Mammary epithelial cell (primary cell): ENCODE measurements at regions not wholly inside any gene's neighbourhood (a gene's known extent, or its start where the extent isn't known, plus 50 kb on each side); places are given as distances from the start of the nearest gene placed in this dataset.

Experiments used
- EZH2 ChIP-seq: IDR thresholded peaks from 2 replicates; pipeline ENCODE4 v1.6.1; 2012; ENCODE audit warnings: low read length, inconsistent platforms, borderline replicate concordance
- TF ChIP-seq, protein P1 (sequence below), 2 donors: IDR thresholded peaks in 1 of 2; conservative IDR thresholded peaks in 1 of 2; 2 replicates each; pipeline ENCODE4 v1.5.1; 2011 to 2012; ENCODE audit warnings: inconsistent platforms in 2 of 2, low read length in 2 of 2, mild to moderate bottlenecking in 2 of 2, control low read depth in 1 of 2, low read depth in 1 of 2; ENCODE audit not compliant: insufficient read depth in 1 of 2; ENCODE audit errors: extremely low read depth in 1 of 2

DNA sequence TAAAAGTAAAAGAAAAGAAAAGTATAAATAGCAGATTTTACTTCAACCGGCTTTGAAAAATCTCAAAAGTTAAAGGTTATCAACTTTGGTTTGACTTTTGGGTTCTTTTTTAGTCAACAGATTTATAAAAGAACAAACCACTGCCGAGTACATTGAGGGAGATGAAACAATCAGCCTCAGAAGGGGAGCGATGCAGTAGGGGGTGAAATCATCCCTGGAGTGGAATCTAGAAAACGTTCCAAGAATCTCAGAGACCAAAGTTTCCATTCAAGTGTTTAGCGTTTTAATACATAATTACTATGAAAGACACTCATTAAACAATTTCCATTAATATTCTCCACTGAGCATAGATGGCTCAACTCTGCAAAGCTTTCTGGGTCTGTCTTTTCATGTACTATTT, 745.5 kb downstream of the NR2F2 start:
- TF ChIP-seq, protein P1, sequence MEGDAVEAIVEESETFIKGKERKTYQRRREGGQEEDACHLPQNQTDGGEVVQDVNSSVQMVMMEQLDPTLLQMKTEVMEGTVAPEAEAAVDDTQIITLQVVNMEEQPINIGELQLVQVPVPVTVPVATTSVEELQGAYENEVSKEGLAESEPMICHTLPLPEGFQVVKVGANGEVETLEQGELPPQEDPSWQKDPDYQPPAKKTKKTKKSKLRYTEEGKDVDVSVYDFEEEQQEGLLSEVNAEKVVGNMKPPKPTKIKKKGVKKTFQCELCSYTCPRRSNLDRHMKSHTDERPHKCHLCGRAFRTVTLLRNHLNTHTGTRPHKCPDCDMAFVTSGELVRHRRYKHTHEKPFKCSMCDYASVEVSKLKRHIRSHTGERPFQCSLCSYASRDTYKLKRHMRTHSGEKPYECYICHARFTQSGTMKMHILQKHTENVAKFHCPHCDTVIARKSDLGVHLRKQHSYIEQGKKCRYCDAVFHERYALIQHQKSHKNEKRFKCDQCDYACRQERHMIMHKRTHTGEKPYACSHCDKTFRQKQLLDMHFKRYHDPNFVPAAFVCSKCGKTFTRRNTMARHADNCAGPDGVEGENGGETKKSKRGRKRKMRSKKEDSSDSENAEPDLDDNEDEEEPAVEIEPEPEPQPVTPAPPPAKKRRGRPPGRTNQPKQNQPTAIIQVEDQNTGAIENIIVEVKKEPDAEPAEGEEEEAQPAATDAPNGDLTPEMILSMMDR (conservative IDR thresholded peaks at IDR 0.05 in 1 of 2, IDR thresholded peaks at IDR 0.05 in 1 of 2; ENCODE audit: extremely low read depth in 1 of 2, insufficient read depth in 1 of 2, low read depth in 1 of 2, low read length in 2 of 2), result no peak
- no peak for TF ChIP-seq EZH2
